Endothelial cell of umbilical vein (primary cell): ENCODE measurements at regions not wholly inside any gene's neighbourhood (a gene's known extent, or its start where the extent isn't known, plus 50 kb on each side); places are given as distances from the start of the nearest gene placed in this dataset.

Source experiments
- BruUV-seq: library from RNA; stranded (reverse); fragments of 400-500 nt; replicated peaks from 2 replicates; lab custom pipeline; 2021; lab: Mats Ljungman, UMichigan
- CTCF ChIA-PET: fragments of 300-600, 350-600 bp; sonication (Branson Sonifier 250); formaldehyde crosslinking; loops from one replicate; lab custom pipeline; 2021; ENCODE audit warnings: antibody characterized with exemption, inconsistent platforms; lab: Charles Lee
- POLR2A ChIA-PET: fragments of 300-600, 350-600 bp; sonication (Branson Sonifier 250); formaldehyde crosslinking; loops from one replicate; lab custom pipeline; 2021; ENCODE audit warnings: antibody characterized with exemption, inconsistent platforms; lab: Charles Lee
- DNase-seq: peaks from one replicate; pipeline ENCODE4 v3.0.0-alpha.2; 2011; ENCODE audit warnings: low read depth, low spot score
- FAIRE-seq: peaks from 2 replicates; lab custom pipeline; 2011; peaks lifted over from hg19 to GRCh38; lab: Jason Lieb, UNC
- H2AFZ ChIP-seq: 2 replicates; pipeline ENCODE4 v1.6.0; 2012; ENCODE audit warnings: low read depth, low read length, control low read depth, inconsistent platforms
- H3K27ac ChIP-seq: 2 replicates; pipeline ENCODE4 v1.5.1; 2011; ENCODE audit warnings: low read depth, mild to moderate bottlenecking, control low read depth, low read length, moderate library complexity; ENCODE audit not compliant: insufficient read depth
- H3K27me3 ChIP-seq, 2 experiments: 2 replicates each; pipeline versions ENCODE4 v1.6.0 to v1.6.1; 2011; ENCODE audit warnings: low read length in 2 of 2, mixed read lengths in 1 of 2; ENCODE audit not compliant: control insufficient read depth in 2 of 2, insufficient read depth in 2 of 2
- H3K36me3 ChIP-seq, 2 experiments: 2 replicates in 1 of 2; 3 replicates in 1 of 2; pipeline ENCODE4 v1.5.1; 2011; ENCODE audit warnings: low read length in 2 of 2, mild to moderate bottlenecking in 1 of 2, moderate library complexity in 1 of 2; ENCODE audit not compliant: control insufficient read depth in 2 of 2, insufficient read depth in 2 of 2; ENCODE audit errors: extremely low read depth in 1 of 2
- H3K4me1 ChIP-seq: 3 replicates; pipeline ENCODE4 v1.5.1; 2011; ENCODE audit warnings: mild to moderate bottlenecking, low read length; ENCODE audit not compliant: control insufficient read depth, insufficient read depth; ENCODE audit errors: extremely low read depth
- H3K4me2 ChIP-seq: 2 replicates; pipeline ENCODE4 v1.6.1; 2011; ENCODE audit warnings: low read length, control low read depth, mixed read lengths; ENCODE audit not compliant: insufficient read depth
- H3K4me3 ChIP-seq, 3 experiments: fragments of 200-600 bp in 1 of 3; sonication (generic), shearing (Covaris generic) in 1 of 3; replicated peaks in 1 of 3; 2 replicates each; pipeline ENCODE4 v1.5.1; 2011 to 2016; ENCODE audit warnings: control low read depth in 3 of 3, low read length in 3 of 3, mild to moderate bottlenecking in 2 of 3, inconsistent platforms in 1 of 3, low read depth in 1 of 3, moderate library complexity in 1 of 3; ENCODE audit not compliant: insufficient read depth in 1 of 3
- H3K79me2 ChIP-seq: 2 replicates; pipeline ENCODE4 v1.6.0; 2012; ENCODE audit warnings: low read length, inconsistent platforms; ENCODE audit not compliant: control insufficient read depth, insufficient read depth
- H3K9ac ChIP-seq: replicated peaks from 2 replicates; pipeline ENCODE3; 2011; ENCODE audit warnings: low read length, control low read depth; ENCODE audit not compliant: insufficient read depth; ENCODE audit errors: extremely low read depth
- H3K9me1 ChIP-seq: replicated peaks from 3 replicates; pipeline ENCODE4 v1.6.0; 2011; ENCODE audit warnings: mild to moderate bottlenecking, low read length; ENCODE audit not compliant: control insufficient read depth, insufficient read depth; ENCODE audit errors: extremely low read depth
- H3K9me3 ChIP-seq: replicated peaks from 2 replicates; pipeline ENCODE4 v1.5.1; 2012; ENCODE audit warnings: low read length, inconsistent platforms; ENCODE audit not compliant: control insufficient read depth, insufficient read depth
- H4K20me1 ChIP-seq: replicated peaks from 2 replicates; pipeline ENCODE3; 2011; ENCODE audit warnings: mild to moderate bottlenecking, low read length; ENCODE audit not compliant: control insufficient read depth, insufficient read depth; ENCODE audit errors: extremely low read depth
- EZH2 ChIP-seq: IDR thresholded peaks from 2 replicates; pipeline ENCODE4 v1.6.1; 2012; ENCODE audit warnings: borderline replicate concordance, low read depth, mild to moderate bottlenecking, moderate library complexity, low read length, inconsistent platforms; ENCODE audit not compliant: severe bottlenecking
- FOS ChIP-seq: IDR thresholded peaks from 2 replicates; pipeline ENCODE4 v1.6.1; 2011; ENCODE audit warnings: mild to moderate bottlenecking, low read length, moderate library complexity, borderline replicate concordance; ENCODE audit not compliant: insufficient read depth
- GATA2 ChIP-seq: IDR thresholded peaks from 2 replicates; pipeline ENCODE4 v1.7.0; 2011; ENCODE audit warnings: low read depth, mild to moderate bottlenecking, moderate library complexity, mixed read lengths, low read length; ENCODE audit not compliant: insufficient read length, insufficient read depth
- JUN ChIP-seq: IDR thresholded peaks from 2 replicates; pipeline ENCODE4 v1.6.1; 2011; ENCODE audit warnings: borderline replicate concordance, low read depth; ENCODE audit not compliant: insufficient read length, insufficient read depth
- MYC ChIP-seq: IDR thresholded peaks from one replicate; pipeline ENCODE4 v1.6.1; 2011; ENCODE audit warnings: mild to moderate bottlenecking, low read depth, low read length
- POLR2A ChIP-seq: IDR thresholded peaks from 2 replicates; pipeline ENCODE4 v1.6.1; 2012; ENCODE audit warnings: low read depth, mild to moderate bottlenecking, control low read depth, low read length
- POLR2AphosphoS5 ChIP-seq: IDR thresholded peaks from 2 replicates; pipeline ENCODE4 v1.6.1; 2012; ENCODE audit warnings: low read depth, mild to moderate bottlenecking, control low read depth, low read length, moderate library complexity; ENCODE audit not compliant: insufficient read depth
- dilution Hi-C: fragments of 300-500 bp; cut with MboI; formaldehyde crosslinking; loops from one replicate; pipeline ENCODE4 v1.15.0; 2019; ENCODE audit warnings: low sequenced_read_pairs; ENCODE audit not compliant: extremely low pct_ligation_motif_present
- intact Hi-C: fragments of 100-400 bp; cut with micrococcal nuclease; formaldehyde crosslinking; loops from one replicate; pipeline ENCODE4 v1.10.0; 2022
- TF ChIP-seq, protein P1 (sequence below), 2 donors: IDR thresholded peaks; 1 replicate in 1 of 2; 2 replicates in 1 of 2; pipeline ENCODE4 v1.5.1; 2011; ENCODE audit warnings: low read length in 2 of 2, mild to moderate bottlenecking in 2 of 2, moderate library complexity in 2 of 2, control low read depth in 1 of 2, inconsistent platforms in 1 of 2, low read depth in 1 of 2; ENCODE audit not compliant: insufficient read depth in 1 of 2; ENCODE audit errors: extremely low read depth in 1 of 2
- TF ChIP-seq, protein P2 (sequence below): IDR thresholded peaks from 2 replicates; pipeline ENCODE4 v1.6.1; 2011; ENCODE audit not compliant: insufficient read depth, insufficient read length

DNA sequence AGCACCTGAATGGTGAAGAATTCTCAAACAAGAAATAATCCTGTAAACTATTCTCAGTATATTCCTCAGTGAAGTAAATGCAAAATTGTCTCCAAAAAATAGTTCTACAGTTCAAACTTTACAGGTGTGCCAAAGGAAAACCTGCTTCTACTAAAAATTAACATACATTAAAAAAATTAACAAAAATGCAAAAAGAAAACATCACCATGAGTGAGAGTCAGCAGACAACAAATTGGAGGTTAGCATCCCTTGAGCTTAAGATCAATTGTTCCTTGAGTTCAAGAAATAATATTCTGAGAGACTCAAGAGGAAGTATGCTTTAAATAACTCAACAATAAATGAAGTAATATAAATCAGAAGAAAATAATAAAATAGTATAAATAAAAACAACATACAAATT, 278.4 kb upstream of the MME start:
- BruUV-seq: no TSS peak
- Histone ChIP-seq H3K27ac (no peak overlapping the region), H3K9me1 (no peaks in the 10 kb centered on the region), H4K20me1 (no peaks in the 10 kb centered on the region), H3K9ac (no peak overlapping the region), H3K79me2 (no peaks in the 10 kb centered on the region), H3K36me3 (no peaks in the 10 kb centered on the region), H3K4me2 (no peak overlapping the region), H3K4me3 (no peak overlapping the region), H3K27me3 (no peaks in the 10 kb centered on the region), H2AFZ (no peak overlapping the region), H3K4me1 (no peaks in the 10 kb centered on the region), H3K9me3 (no peaks in the 10 kb centered on the region)
- FAIRE-seq (no peak), DNase-seq (no peak)
- dilution Hi-C loops: no loop called here
- TF ChIP-seq GATA2 (no peak), EZH2 (no peak), POLR2AphosphoS5 (no peak), POLR2A (no peak), MYC (no peak), JUN (no peak), FOS (no peak)
- TF ChIP-seq, protein P1, sequence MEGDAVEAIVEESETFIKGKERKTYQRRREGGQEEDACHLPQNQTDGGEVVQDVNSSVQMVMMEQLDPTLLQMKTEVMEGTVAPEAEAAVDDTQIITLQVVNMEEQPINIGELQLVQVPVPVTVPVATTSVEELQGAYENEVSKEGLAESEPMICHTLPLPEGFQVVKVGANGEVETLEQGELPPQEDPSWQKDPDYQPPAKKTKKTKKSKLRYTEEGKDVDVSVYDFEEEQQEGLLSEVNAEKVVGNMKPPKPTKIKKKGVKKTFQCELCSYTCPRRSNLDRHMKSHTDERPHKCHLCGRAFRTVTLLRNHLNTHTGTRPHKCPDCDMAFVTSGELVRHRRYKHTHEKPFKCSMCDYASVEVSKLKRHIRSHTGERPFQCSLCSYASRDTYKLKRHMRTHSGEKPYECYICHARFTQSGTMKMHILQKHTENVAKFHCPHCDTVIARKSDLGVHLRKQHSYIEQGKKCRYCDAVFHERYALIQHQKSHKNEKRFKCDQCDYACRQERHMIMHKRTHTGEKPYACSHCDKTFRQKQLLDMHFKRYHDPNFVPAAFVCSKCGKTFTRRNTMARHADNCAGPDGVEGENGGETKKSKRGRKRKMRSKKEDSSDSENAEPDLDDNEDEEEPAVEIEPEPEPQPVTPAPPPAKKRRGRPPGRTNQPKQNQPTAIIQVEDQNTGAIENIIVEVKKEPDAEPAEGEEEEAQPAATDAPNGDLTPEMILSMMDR (IDR thresholded peaks at IDR 0.05; ENCODE audit: extremely low read depth in 1 of 2, insufficient read depth in 1 of 2, low read depth in 1 of 2, low read length in 2 of 2): no peak
- TF ChIP-seq, protein P2, sequence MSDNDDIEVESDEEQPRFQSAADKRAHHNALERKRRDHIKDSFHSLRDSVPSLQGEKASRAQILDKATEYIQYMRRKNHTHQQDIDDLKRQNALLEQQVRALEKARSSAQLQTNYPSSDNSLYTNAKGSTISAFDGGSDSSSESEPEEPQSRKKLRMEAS: no peak
- ChIA-PET POLR2A (no interaction called here), CTCF (no interaction called here)
- intact Hi-C loops: no loop called here
